Suprapubic skin (tissue), 4 donors: ENCODE measurements at regions not wholly inside any gene's neighbourhood (a gene's known extent, or its start where the extent isn't known, plus 50 kb on each side); places are given as distances from the start of the nearest gene placed in this dataset.

Experiments used
- CTCF ChIP-seq, 2 donors: fragments of 200-600 bp in 1 of 2; fragments of 450-650 bp in 1 of 2; sonication (generic) in 1 of 2; IDR thresholded peaks; one replicate each; pipeline ENCODE4 v1.5.1; 2016 to 2019; ENCODE audit warnings: antibody characterized with exemption in 2 of 2, mild to moderate bottlenecking in 1 of 2, moderate library complexity in 1 of 2
- EP300 ChIP-seq: sonication (generic); formaldehyde crosslinking; IDR thresholded peaks from one replicate; pipeline ENCODE4 v1.6.1; 2017; ENCODE audit warnings: antibody characterized with exemption
- POLR2A ChIP-seq, 2 donors: fragments of 450-650 bp; IDR thresholded peaks; one replicate each; pipeline ENCODE4 v1.6.1; 2017; ENCODE audit warnings: antibody characterized with exemption in 2 of 2, mild to moderate bottlenecking in 2 of 2, moderate library complexity in 2 of 2
- POLR2AphosphoS5 ChIP-seq, 3 donors: sonication (generic); formaldehyde crosslinking; IDR thresholded peaks; one replicate each; pipeline ENCODE4 v1.6.1; 2017; ENCODE audit warnings: antibody characterized with exemption in 3 of 3

GRCh38 chr12:125856896-125857295 lies 791.7 kb downstream of the AACS start:
- TF ChIP-seq CTCF (IDR thresholded peaks at IDR 0.05) (no peak), EP300 (no peak), POLR2AphosphoS5 (IDR thresholded peaks at IDR 0.05) (no peak), POLR2A (IDR thresholded peaks at IDR 0.05) (no peak)
